ENCODE measurements at regions not wholly inside any gene's neighbourhood (a gene's known extent, or its start where the extent isn't known, plus 50 kb on each side); places are given as distances from the start of the nearest gene placed in this dataset.

DNA sequence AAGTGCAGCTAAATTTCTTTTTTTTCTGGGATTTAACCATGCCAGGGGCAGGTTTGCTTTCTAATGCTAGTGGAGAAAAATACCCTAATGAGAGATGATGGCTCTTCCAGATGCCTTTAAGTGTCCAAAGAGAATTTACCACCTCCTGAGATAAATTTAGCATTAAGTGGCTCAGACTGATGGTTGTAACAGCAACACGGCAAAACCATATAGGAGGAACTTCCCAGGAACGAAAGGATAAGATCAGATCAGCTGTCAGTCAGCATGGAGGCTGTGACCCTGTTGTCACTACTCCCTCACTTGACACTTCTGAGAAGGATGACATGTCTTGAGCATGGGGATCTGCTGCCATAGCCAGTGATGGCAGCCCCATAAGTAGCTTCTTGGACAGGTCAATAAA is 860.0 kb downstream of the QKI start:
- TF ChIP-seq, protein P1, sequence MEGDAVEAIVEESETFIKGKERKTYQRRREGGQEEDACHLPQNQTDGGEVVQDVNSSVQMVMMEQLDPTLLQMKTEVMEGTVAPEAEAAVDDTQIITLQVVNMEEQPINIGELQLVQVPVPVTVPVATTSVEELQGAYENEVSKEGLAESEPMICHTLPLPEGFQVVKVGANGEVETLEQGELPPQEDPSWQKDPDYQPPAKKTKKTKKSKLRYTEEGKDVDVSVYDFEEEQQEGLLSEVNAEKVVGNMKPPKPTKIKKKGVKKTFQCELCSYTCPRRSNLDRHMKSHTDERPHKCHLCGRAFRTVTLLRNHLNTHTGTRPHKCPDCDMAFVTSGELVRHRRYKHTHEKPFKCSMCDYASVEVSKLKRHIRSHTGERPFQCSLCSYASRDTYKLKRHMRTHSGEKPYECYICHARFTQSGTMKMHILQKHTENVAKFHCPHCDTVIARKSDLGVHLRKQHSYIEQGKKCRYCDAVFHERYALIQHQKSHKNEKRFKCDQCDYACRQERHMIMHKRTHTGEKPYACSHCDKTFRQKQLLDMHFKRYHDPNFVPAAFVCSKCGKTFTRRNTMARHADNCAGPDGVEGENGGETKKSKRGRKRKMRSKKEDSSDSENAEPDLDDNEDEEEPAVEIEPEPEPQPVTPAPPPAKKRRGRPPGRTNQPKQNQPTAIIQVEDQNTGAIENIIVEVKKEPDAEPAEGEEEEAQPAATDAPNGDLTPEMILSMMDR (conservative IDR thresholded peaks at IDR 0.05; ENCODE audit: low read length), result no peak
- TF ChIP-seq EZH2phosphoT487 (IDR thresholded peaks at IDR 0.05; ENCODE audit: borderline replicate concordance), result no peak
